DND-41 (cell line): ENCODE measurements at regions not wholly inside any gene's neighbourhood (a gene's known extent, or its start where the extent isn't known, plus 50 kb on each side); places are given as distances from the start of the nearest gene placed in this dataset.

Experiments used
- EZH2 ChIP-seq: IDR thresholded peaks from 3 replicates; pipeline ENCODE4 v1.6.1; 2012; ENCODE audit warnings: borderline replicate concordance, low read depth, mild to moderate bottlenecking, moderate library complexity, low read length, inconsistent platforms; ENCODE audit not compliant: severe bottlenecking
- TF ChIP-seq, protein P1 (sequence below): IDR thresholded peaks from 2 replicates; pipeline ENCODE4 v1.5.1; 2012; ENCODE audit warnings: borderline replicate concordance, low read length, moderate library complexity, mild to moderate bottlenecking; ENCODE audit not compliant: poor library complexity, severe bottlenecking; ENCODE audit errors: extremely low read depth

DNA sequence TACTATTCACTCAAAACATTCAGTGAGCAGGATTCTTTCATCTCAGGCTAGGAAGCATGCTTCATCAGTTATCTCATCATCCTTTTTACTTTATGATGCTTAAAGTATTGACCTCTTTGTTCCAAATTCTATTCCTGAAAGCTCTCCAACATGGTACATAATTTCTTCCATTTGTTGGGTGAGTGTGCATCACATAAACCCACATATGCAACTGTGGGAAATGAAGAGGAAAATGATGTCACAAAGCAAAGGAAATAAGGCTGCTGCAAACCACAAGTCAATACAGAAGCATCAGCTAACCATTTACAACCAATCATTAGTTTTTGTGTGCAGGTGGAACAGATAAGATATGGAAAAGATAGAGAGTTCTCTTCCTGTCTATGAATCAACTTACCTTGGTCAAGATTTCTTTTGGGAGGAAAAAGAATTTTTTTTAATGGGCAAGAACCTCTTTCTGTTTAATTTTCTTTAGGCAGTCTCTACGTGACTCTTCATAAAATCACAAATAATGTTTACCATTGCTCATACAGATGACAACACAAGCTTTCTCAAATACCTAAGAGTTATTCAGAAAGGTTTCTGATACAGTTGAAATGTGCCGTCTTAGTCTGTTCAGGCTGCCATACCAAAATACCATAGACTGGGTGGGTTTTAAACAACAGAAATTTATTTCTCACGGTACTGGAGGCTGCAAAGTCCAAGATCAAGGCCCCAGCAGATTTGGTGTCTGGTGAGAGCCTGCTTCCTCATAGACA, 259.9 kb downstream of the ADGRG6 start:
- TF ChIP-seq, protein P1, sequence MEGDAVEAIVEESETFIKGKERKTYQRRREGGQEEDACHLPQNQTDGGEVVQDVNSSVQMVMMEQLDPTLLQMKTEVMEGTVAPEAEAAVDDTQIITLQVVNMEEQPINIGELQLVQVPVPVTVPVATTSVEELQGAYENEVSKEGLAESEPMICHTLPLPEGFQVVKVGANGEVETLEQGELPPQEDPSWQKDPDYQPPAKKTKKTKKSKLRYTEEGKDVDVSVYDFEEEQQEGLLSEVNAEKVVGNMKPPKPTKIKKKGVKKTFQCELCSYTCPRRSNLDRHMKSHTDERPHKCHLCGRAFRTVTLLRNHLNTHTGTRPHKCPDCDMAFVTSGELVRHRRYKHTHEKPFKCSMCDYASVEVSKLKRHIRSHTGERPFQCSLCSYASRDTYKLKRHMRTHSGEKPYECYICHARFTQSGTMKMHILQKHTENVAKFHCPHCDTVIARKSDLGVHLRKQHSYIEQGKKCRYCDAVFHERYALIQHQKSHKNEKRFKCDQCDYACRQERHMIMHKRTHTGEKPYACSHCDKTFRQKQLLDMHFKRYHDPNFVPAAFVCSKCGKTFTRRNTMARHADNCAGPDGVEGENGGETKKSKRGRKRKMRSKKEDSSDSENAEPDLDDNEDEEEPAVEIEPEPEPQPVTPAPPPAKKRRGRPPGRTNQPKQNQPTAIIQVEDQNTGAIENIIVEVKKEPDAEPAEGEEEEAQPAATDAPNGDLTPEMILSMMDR: no peak
- TF ChIP-seq EZH2: no peak
